ENCODE measurements at regions not wholly inside any gene's neighbourhood (a gene's known extent, or its start where the extent isn't known, plus 50 kb on each side); places are given as distances from the start of the nearest gene placed in this dataset.

DNA sequence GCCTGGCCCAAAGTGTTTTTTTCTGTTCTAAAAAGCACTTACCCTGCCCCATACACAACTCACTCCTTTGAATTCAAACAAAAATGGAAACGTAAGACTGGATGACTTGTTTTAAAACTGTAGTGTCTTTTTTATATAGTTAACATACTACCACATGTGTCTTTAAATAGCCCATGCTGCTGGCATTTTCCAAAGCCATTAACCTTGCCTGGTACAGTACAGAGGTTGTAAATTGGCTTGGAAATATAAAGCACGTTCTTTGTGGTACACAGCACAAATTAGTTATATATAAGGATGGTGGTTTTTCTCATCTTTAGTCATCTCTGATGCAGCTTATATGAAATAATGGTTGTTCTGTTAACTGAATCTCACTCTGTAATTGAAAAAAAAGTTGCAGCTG, 519.7 kb upstream of the ZNF608 start:
- no peak for TF ChIP-seq CTCF (IDR thresholded peaks at IDR 0.05)
- TF ChIP-seq POLR2A (IDR thresholded peaks at IDR 0.05) = no peak
